A549 (cell line): ENCODE measurements at regions not wholly inside any gene's neighbourhood (a gene's known extent, or its start where the extent isn't known, plus 50 kb on each side); places are given as distances from the start of the nearest gene placed in this dataset.

Experiments used
- CTCF ChIP-seq: fragments of >200 bp; sonication (Bioruptor Twin); formaldehyde crosslinking; IDR thresholded peaks from 3 replicates; pipeline ENCODE4 v1.5.1; 2016
- REST ChIP-seq: fragments of 200-600 bp; sonication (generic); IDR thresholded peaks from 2 replicates; pipeline ENCODE4 v1.6.1; 2016; ENCODE audit warnings: antibody characterized with exemption, mild to moderate bottlenecking, moderate library complexity

DNA sequence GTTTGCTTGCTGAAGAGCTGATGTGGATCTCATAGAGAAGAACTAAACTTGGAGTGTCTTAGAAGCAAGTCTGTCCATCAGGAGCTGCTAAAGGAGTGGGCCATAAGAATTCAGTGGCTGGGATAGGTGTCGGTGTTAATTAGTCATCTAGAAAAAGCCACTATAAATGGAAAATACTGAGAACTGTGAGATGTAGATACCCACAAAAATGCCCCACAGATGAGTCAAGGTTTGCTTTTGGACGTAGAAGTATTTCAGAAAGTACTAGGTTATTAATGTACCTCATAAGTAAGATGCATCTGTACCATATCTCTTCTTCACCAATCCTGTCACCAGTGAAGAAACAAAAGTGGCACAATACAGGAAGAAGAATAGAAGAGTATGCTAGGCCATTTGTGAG lies 530.9 kb upstream of the TGFBR2 start:
- TF ChIP-seq CTCF (no peak), REST (no peak)
